H1 (cell line): ENCODE measurements at regions not wholly inside any gene's neighbourhood (a gene's known extent, or its start where the extent isn't known, plus 50 kb on each side); places are given as distances from the start of the nearest gene placed in this dataset.

Source experiments
- CTCF ChIA-PET: fragments of 300-600 bp; sonication (Branson Sonifier 250); formaldehyde crosslinking; loops from one replicate; lab custom pipeline; 2021; ENCODE audit not compliant: partially characterized antibody; lab: Charles Lee
- POLR2A ChIA-PET: fragments of 300-600 bp; sonication (Branson Sonifier 250); formaldehyde crosslinking; loops from one replicate; lab custom pipeline; 2021; ENCODE audit warnings: inconsistent platforms; ENCODE audit not compliant: partially characterized antibody; lab: Charles Lee
- DNase-seq, 2 experiments: peaks; one replicate each; pipeline versions ENCODE4 v3.0.0 to v3.0.0-alpha.2; 2010 to 2022; ENCODE audit warnings: low spot score in 2 of 2, low read depth in 1 of 2, mixed read lengths in 1 of 2
- FAIRE-seq: peaks from 2 replicates; lab custom pipeline; 2011; peaks lifted over from hg19 to GRCh38; lab: Jason Lieb, UNC
- H2AFZ ChIP-seq: 2 replicates; pipeline ENCODE4 v1.8.1; 2012; ENCODE audit warnings: low read length, inconsistent platforms
- H2AK5ac ChIP-seq: 2 replicates; pipeline ENCODE4 v1.6.1; 2013; ENCODE audit warnings: low read depth, low read length
- H2BK120ac ChIP-seq: replicated peaks from 2 replicates; pipeline ENCODE3; 2013; ENCODE audit warnings: low read depth, low read length, inconsistent platforms
- H2BK12ac ChIP-seq: 2 replicates; pipeline ENCODE4 v1.6.1; 2013; ENCODE audit warnings: low read depth, low read length
- H2BK15ac ChIP-seq: 2 replicates; pipeline ENCODE4 v1.6.1; 2013; ENCODE audit warnings: low read length
- H2BK20ac ChIP-seq: 2 replicates; pipeline ENCODE4 v1.6.1; 2013; ENCODE audit warnings: low read length
- H2BK5ac ChIP-seq: 2 replicates; pipeline ENCODE4 v1.6.1; 2013; ENCODE audit warnings: low read depth, low read length
- H3K14ac ChIP-seq: 2 replicates; pipeline ENCODE4 v1.6.1; 2013; ENCODE audit warnings: inconsistent platforms; ENCODE audit not compliant: insufficient read length
- H3K18ac ChIP-seq: 2 replicates; pipeline ENCODE4 v1.6.1; 2013; ENCODE audit warnings: low read length; ENCODE audit errors: extremely low read depth
- H3K23ac ChIP-seq: 2 replicates; pipeline ENCODE4 v1.6.1; 2013; ENCODE audit warnings: inconsistent platforms; ENCODE audit not compliant: insufficient read length
- H3K23me2 ChIP-seq: 2 replicates; pipeline ENCODE4 v1.6.1; 2013; ENCODE audit warnings: low read depth, low read length
- H3K27ac ChIP-seq: 2 replicates; pipeline ENCODE4 v1.6.1; 2011; ENCODE audit warnings: low read depth, low read length, inconsistent platforms
- H3K27me3 ChIP-seq, 4 experiments: replicated peaks in 1 of 4; 1 replicate in 1 of 4; 2 replicates in 3 of 4; pipeline versions ENCODE4 v1.6.1 to v1.8.1; 2011 to 2013; ENCODE audit warnings: low read length in 3 of 4, mild to moderate bottlenecking in 3 of 4, inconsistent platforms in 2 of 4, mixed read lengths in 2 of 4, moderate library complexity in 1 of 4; ENCODE audit not compliant: control insufficient read depth in 3 of 4, insufficient read depth in 3 of 4; ENCODE audit errors: extremely low read depth in 1 of 4
- H3K36me3 ChIP-seq, 4 experiments: 2 replicates each; pipeline versions ENCODE4 v1.6.1 to v1.8.1; 2011 to 2013; ENCODE audit warnings: mild to moderate bottlenecking in 4 of 4, low read length in 3 of 4, moderate library complexity in 2 of 4, control low read depth in 1 of 4, inconsistent platforms in 1 of 4; ENCODE audit not compliant: insufficient read depth in 4 of 4, control insufficient read depth in 2 of 4
- H3K4ac ChIP-seq: replicated peaks from 2 replicates; pipeline ENCODE3; 2013; ENCODE audit warnings: low read length, low read depth, mixed read lengths, inconsistent platforms; ENCODE audit not compliant: insufficient read length
- H3K4me1 ChIP-seq, 4 experiments: replicated peaks in 1 of 4; 1 replicate in 1 of 4; 2 replicates in 3 of 4; pipeline versions ENCODE4 v1.6.1 to v1.8.1; 2011 to 2013; ENCODE audit warnings: low read length in 3 of 4, inconsistent platforms in 2 of 4, mixed read lengths in 1 of 4; ENCODE audit not compliant: insufficient read depth in 4 of 4, control insufficient read depth in 3 of 4
- H3K4me2 ChIP-seq, 2 experiments: 2 replicates each; pipeline versions ENCODE4 v1.6.1 to v1.8.1; 2011 to 2013; ENCODE audit warnings: low read depth in 2 of 2, low read length in 2 of 2, control low read depth in 1 of 2, inconsistent platforms in 1 of 2, mild to moderate bottlenecking in 1 of 2; ENCODE audit not compliant: insufficient read depth in 1 of 2
- H3K4me3 ChIP-seq, 4 experiments: fragments of 200-600, 300-600 bp in 1 of 4; sonication (generic), shearing (Covaris generic), sonication (Bioruptor Twin) in 1 of 4; 2 replicates each; pipeline versions ENCODE4 v1.5.1 to v1.8.1; 2011 to 2016; ENCODE audit warnings: low read length in 4 of 4, low read depth in 3 of 4, control low read depth in 2 of 4, inconsistent platforms in 2 of 4, mild to moderate bottlenecking in 2 of 4, mixed read lengths in 1 of 4, moderate library complexity in 1 of 4; ENCODE audit not compliant: insufficient read depth in 2 of 4; ENCODE audit errors: extremely low read depth in 1 of 4
- H3K56ac ChIP-seq: replicated peaks from 2 replicates; pipeline ENCODE3; 2013; ENCODE audit warnings: low read depth, mild to moderate bottlenecking, mixed read lengths, low read length, inconsistent platforms; ENCODE audit not compliant: insufficient read length
- H3K79me1 ChIP-seq: 2 replicates; pipeline ENCODE4 v1.6.1; 2013; ENCODE audit warnings: low read depth, low read length, control low read depth
- H3K79me2 ChIP-seq, 2 experiments: 2 replicates each; pipeline versions ENCODE4 v1.6.1 to v1.8.1; 2012 to 2013; ENCODE audit warnings: low read length in 2 of 2, mild to moderate bottlenecking in 2 of 2, inconsistent platforms in 1 of 2; ENCODE audit not compliant: insufficient read depth in 2 of 2, control insufficient read depth in 1 of 2
- H3K9ac ChIP-seq, 4 experiments: replicated peaks in 1 of 4; 1 replicate in 1 of 4; 2 replicates in 3 of 4; pipeline versions ENCODE4 v1.6.1 to v1.8.1; 2011 to 2013; ENCODE audit warnings: low read depth in 3 of 4, low read length in 3 of 4, control low read depth in 2 of 4, mild to moderate bottlenecking in 2 of 4, moderate library complexity in 2 of 4, inconsistent platforms in 1 of 4; ENCODE audit errors: extremely low read depth in 1 of 4
- H3K9me3 ChIP-seq, 2 experiments: 2 replicates each; pipeline versions ENCODE4 v1.6.1 to v1.8.1; 2012 to 2013; ENCODE audit warnings: mild to moderate bottlenecking in 2 of 2, moderate library complexity in 2 of 2, control low read depth in 1 of 2, inconsistent platforms in 1 of 2, low read depth in 1 of 2, low read length in 1 of 2, mixed read lengths in 1 of 2; ENCODE audit not compliant: insufficient read depth in 2 of 2
- H4K20me1 ChIP-seq, 2 experiments: replicated peaks in 1 of 2; 2 replicates each; pipeline versions ENCODE3 to v1.8.1; 2011 to 2013; ENCODE audit warnings: inconsistent platforms in 2 of 2, low read length in 2 of 2, mild to moderate bottlenecking in 1 of 2; ENCODE audit not compliant: insufficient read depth in 2 of 2, control insufficient read depth in 1 of 2
- H4K5ac ChIP-seq: 2 replicates; pipeline ENCODE4 v1.6.1; 2013; ENCODE audit warnings: low read length, low read depth, mixed read lengths, inconsistent platforms; ENCODE audit not compliant: insufficient read length
- H4K8ac ChIP-seq: 2 replicates; pipeline ENCODE4 v1.8.0; 2013; ENCODE audit warnings: mild to moderate bottlenecking, moderate library complexity, low read length, inconsistent platforms; ENCODE audit not compliant: insufficient read depth; ENCODE audit errors: extremely low read depth
- H4K91ac ChIP-seq: replicated peaks from 2 replicates; pipeline ENCODE3; 2013; ENCODE audit warnings: low read length, mixed read lengths, inconsistent platforms; ENCODE audit not compliant: insufficient read length
- CHD1 ChIP-seq: IDR thresholded peaks from 2 replicates; pipeline ENCODE4 v1.6.1; 2012; ENCODE audit warnings: low read depth, low read length, improper control_type of control experiment
- CHD2 ChIP-seq: IDR thresholded peaks from 2 replicates; pipeline ENCODE4 v1.6.1; 2012; ENCODE audit warnings: low read length, improper control_type of control experiment
- E2F6 ChIP-seq: IDR thresholded peaks from 2 replicates; pipeline ENCODE4 v1.6.1; 2012; ENCODE audit warnings: inconsistent platforms
- GABPA ChIP-seq: IDR thresholded peaks from 2 replicates; pipeline ENCODE4 v1.6.1; 2011; ENCODE audit warnings: mild to moderate bottlenecking, low read length, moderate library complexity, borderline replicate concordance; ENCODE audit not compliant: insufficient read depth
- JUN ChIP-seq: IDR thresholded peaks from 2 replicates; pipeline ENCODE4 v1.6.1; 2011; ENCODE audit warnings: low read depth, mild to moderate bottlenecking, improper control_type of control experiment, low read length
- RFX5 ChIP-seq: IDR thresholded peaks from 2 replicates; pipeline ENCODE4 v1.6.1; 2011; ENCODE audit warnings: low read depth, low read length, improper control_type of control experiment, borderline replicate concordance
- RNF2 ChIP-seq: fragments of 200-900, 300-1000 bp; sonication (generic); IDR thresholded peaks from 2 replicates; pipeline ENCODE4 v1.7.1; 2016; ENCODE audit warnings: borderline replicate concordance, low read depth, mild to moderate bottlenecking, antibody characterized with exemption, low read length; ENCODE audit not compliant: poor library complexity, severe bottlenecking; ENCODE audit errors: missing control alignments
- SUZ12 ChIP-seq: fragments of 200-600 bp; sonication (generic); IDR thresholded peaks from 2 replicates; pipeline ENCODE4 v1.6.1; 2012; ENCODE audit warnings: mild to moderate bottlenecking, inconsistent platforms, low read length, moderate library complexity, mixed read lengths
- TAF7 ChIP-seq: optimal IDR thresholded peaks from 2 replicates; pipeline ENCODE3; 2011; ENCODE audit warnings: low read depth, mild to moderate bottlenecking, inconsistent platforms, low read length, moderate library complexity, borderline replicate concordance
- TBP ChIP-seq: IDR thresholded peaks from 2 replicates; pipeline ENCODE4 v1.6.1; 2011; ENCODE audit warnings: low read depth, low read length, improper control_type of control experiment
- TCF12 ChIP-seq: IDR thresholded peaks from 2 replicates; pipeline ENCODE4 v1.6.1; 2011; ENCODE audit warnings: low read depth, mild to moderate bottlenecking, low read length
- WGBS, 2 experiments: shearing (Covaris generic) in 1 of 2; methylation state at CpG; one replicate each; pipeline versions ENCODE4 v1.1.6 to v1.1.7; 2013 to 2015; ENCODE audit warnings: low lambda C conversion rate in 2 of 2, mixed read lengths in 2 of 2, inconsistent platforms in 1 of 2, low coverage in 1 of 2, missing lambda C conversion rate in 1 of 2; ENCODE audit not compliant: insufficient replicate concordance in 2 of 2, insufficient coverage in 1 of 2, insufficient read length in 1 of 2; ENCODE audit errors: extremely low coverage in 1 of 2, missing lambda C conversion rate in 1 of 2; 5-methylcytosine and 5-hydroxymethylcytosine counted together
- TF ChIP-seq, protein P1 (sequence below): IDR thresholded peaks from 2 replicates; pipeline ENCODE4 v1.6.1; 2012; ENCODE audit warnings: low read length, inconsistent platforms

DNA sequence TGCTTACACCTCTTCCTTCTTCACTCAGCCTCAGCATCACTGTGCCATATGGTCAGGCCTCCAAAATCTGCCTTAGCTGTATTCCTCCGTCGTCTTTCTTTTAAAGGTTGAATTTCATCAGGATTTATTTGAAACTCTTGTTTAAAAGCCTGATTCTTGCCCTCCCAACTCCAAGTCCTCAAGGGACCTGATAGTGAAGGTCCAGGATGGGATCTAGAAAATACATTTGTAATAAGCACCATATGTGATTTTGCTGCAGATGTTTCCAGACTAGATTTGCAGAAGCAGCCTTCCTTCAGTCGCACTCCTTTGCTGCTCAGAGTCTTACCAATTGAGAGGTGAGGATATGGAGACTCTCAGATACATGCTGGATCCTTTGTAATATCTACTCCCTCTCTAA is 101.0 kb upstream of the ANKRD1 start:
- no peak overlapping the region for H2BK12ac ChIP-seq
- no peak for DNase-seq
- CTCF ChIA-PET, result interaction anchor here (1.4 to 3.2 kb wide), 2 partner anchors 15 to 21 kb away, joined by 4 to 15 read pairs; no protein-coding TSS in a partner anchor
- no peak for TF ChIP-seq TAF7
- TF ChIP-seq CHD2, result no peak
- no peak for TF ChIP-seq E2F6
- no peak for TF ChIP-seq CHD1
- TF ChIP-seq, protein P1, sequence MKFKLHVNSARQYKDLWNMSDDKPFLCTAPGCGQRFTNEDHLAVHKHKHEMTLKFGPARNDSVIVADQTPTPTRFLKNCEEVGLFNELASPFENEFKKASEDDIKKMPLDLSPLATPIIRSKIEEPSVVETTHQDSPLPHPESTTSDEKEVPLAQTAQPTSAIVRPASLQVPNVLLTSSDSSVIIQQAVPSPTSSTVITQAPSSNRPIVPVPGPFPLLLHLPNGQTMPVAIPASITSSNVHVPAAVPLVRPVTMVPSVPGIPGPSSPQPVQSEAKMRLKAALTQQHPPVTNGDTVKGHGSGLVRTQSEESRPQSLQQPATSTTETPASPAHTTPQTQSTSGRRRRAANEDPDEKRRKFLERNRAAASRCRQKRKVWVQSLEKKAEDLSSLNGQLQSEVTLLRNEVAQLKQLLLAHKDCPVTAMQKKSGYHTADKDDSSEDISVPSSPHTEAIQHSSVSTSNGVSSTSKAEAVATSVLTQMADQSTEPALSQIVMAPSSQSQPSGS, result no peak
- TF ChIP-seq RFX5, result no peak
- TF ChIP-seq RNF2, result no peak
- no peak for TF ChIP-seq TCF12
- TF ChIP-seq JUN, result no peak
- no peak for TF ChIP-seq GABPA
- no peak for TF ChIP-seq SUZ12
- no peak for TF ChIP-seq TBP

More for the DNA sequence above, 101.0 kb upstream of the ANKRD1 start:
- Histone ChIP-seq H3K23me2 (no peaks in the 10 kb centered on the region), H3K56ac (no peak overlapping the region), H3K4me2 (no peak overlapping the region), H3K79me1 (no peaks in the 10 kb centered on the region; the same call in 1 of the 2 replicates), H3K9ac (no peak overlapping the region), H2BK5ac (no peak overlapping the region), H3K18ac (no peak overlapping the region), H3K4me1 (no peaks in the 10 kb centered on the region), H3K27ac (no peak overlapping the region), H2BK120ac (no peak overlapping the region), H2AK5ac (no peak overlapping the region), H4K91ac (no peak overlapping the region), H3K23ac (no peak overlapping the region), H2AFZ (no peak overlapping the region), H3K36me3 (no peaks in the 10 kb centered on the region), H3K4ac (no peak overlapping the region), H4K5ac (no peak overlapping the region), H3K9me3 (no peaks in the 10 kb centered on the region), H3K79me2 (no peaks in the 10 kb centered on the region), H3K14ac (no peak overlapping the region), H4K8ac (no peak overlapping the region), H3K4me3 (no peak overlapping the region), H4K20me1 (no peaks in the 10 kb centered on the region), H2BK20ac (no peak overlapping the region), H2BK15ac (no peak overlapping the region), H3K27me3 (no peaks in the 10 kb centered on the region)
- 93% methylated on average over 3 of the region's 3 CpGs; no CpG with 5 or more reads in 1 of the 2 experiments for WGBS, 2 experiments
- FAIRE-seq, result no peak
- POLR2A ChIA-PET, result no interaction called here
